Mesenteric fat pad (tissue), 1 donor: ENCODE measurements at regions not wholly inside any gene's neighbourhood (a gene's known extent, or its start where the extent isn't known, plus 50 kb on each side); places are given as distances from the start of the nearest gene placed in this dataset.
"Not testable (repeated sequence)": the region's sequence is repeated elsewhere in the genome, so short reads cannot be mapped to it uniquely, and the experiment has no call there.

Source experiments
- DNase-seq: peaks from one replicate; pipeline ENCODE4 v3.0.0-alpha.2; 2020; ENCODE audit warnings: low spot score
- donor health status: DM: yes; HTN: yes; CAD: no.

- DNase-seq, result no peak
Observed at GRCh38 chr6:4656106-4656505, 120.1 kb upstream of the CDYL start.

- no peak for DNase-seq
Observed at GRCh38 chr6:4655196-4656025, 120.8 kb upstream of the CDYL start.

DNA sequence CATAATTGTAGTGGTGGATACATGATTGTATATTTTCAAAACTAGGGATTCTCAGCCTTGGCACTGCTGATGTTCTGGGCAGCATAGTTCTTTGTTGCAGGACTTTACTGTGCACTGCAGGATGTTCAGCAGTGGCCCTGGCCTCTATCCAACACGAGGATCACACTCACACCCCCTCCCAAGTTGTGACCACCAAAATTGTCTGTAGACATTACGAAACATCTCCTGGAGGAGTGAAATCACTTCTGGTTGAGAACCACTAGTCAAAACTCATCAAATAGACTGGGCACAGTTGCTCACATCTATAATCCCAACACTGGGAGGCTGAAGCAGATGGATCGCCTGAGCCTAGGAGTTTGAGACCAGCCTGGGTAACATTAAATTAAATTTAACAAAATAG, 123.1 kb upstream of the CDYL start:
- no peak for DNase-seq

DNA sequence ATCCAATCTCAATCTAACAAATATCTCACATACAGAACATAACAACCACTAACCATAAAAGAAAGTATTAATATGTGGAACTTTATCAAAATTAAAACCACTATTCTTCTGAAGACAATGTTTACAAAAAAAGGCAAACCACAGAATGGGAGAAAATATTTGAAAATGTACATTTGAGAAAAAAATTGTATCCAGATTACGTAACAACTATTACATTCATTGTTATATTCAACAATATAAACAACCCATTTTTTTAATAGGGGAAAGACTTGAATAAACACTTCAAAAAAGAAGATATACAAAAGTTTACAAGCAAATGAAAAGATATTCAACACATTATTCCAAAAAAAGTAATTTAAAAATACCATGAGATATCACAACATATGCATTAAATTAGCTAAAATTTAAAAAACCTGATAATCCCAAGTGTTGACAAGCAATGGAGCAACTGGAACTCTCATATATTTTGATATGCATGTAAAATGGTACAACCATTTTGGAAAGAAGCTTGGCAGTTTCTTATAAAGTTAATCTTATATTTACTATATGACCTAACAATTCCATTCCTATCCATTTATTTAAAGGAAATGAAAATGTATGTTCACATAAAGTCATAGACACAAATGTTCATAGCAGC, 124.3 kb upstream of the CDYL start:
- DNase-seq, result no peak

DNA sequence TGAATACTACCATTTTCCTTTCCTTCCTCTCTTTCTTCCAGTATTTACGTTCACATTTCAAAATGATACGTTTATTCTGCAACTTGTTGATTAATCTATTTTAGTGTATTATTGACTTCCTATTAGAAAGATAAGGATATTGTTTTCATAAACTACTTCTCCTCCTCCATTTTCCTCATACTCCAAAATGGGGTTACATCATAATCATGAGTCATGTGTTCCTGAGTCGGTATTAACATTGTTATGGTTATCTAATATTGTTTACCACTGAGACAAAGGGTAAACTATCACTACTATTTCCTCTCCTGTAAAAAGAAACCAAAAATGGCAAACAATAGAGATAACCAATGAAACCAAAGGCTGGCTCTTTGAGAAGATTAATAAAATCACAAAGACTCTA, 126.5 kb upstream of the CDYL start:
- no peak for DNase-seq

- DNase-seq, result no peak
Observed at GRCh38 chr6:4647414-4648365, 128.5 kb upstream of the CDYL start.

DNA sequence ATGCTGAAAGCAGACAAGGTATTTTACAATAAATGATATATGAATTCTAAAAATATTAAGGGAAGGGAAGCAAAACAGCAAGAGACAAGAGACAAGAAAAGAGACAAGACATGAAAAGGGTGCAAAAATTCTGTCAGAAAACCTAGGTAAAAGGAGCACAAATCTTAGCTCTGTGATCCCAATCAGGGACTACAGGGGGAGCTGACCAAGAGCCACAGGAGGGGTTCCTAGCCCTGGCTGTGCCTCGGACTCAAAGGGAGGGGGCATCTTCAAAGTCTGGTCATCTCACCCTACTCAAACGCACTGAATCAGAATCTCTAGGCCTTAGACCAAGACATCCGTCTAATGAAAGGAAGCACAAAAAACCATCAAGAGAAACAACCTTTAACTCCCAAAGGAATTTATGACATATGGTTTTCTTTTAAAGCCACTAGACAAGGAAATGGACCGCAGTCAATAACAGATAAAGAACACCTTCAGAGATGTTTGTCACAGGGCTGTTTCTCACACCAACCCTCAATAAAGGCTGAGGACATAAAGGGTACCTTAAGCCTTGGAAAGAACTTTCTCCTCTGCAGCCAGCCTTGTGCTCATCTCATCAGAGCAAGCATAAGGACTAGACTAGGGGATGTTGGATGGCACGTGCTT, 130.4 kb upstream of the CDYL start:
- DNase-seq, result no peak

DNA sequence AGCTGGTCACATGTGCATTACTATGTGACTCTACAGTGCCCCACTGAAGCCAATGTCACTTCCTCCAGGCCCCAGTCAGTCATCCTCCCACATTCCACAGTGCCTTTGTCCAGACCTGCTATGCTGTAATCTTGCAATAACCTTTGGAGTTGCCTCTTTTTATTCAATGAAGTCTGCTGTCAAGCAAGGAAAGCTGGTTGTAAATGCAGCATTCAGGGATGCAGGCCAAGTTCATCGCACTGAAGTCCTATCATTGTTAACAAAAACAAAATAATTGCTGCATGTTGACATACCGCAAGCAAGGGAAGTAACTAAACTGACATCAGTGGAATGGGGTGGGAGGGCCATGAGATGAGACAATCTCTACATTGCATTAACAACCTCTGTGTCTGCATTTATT, 131.2 kb upstream of the CDYL start:
- DNase-seq, result no peak

GRCh38 chr6:4641461-4641860, 134.7 kb upstream of the CDYL start:
- no peak for DNase-seq

GRCh38 chr6:4640139-4640538, 136.1 kb upstream of the CDYL start:
- no peak for DNase-seq

DNA sequence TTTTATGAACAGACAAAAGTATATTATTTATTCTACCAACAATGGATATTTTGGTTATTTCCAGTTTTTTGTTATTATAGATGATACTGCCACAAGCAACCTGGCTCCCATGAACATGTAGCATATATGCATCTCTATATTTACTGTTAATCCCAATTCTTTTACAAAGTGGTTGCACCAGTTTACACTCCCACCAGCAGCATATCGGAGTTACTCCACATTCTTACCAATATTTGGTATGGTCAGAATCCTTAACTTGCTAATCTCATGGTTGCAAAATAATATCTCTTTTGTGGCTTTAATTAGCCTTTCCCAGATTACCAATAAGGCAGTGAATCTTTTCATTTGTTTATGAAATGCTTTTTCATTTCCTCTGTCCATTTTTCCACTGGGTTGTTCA, 137.6 kb upstream of the CDYL start:
- no peak for DNase-seq

DNA sequence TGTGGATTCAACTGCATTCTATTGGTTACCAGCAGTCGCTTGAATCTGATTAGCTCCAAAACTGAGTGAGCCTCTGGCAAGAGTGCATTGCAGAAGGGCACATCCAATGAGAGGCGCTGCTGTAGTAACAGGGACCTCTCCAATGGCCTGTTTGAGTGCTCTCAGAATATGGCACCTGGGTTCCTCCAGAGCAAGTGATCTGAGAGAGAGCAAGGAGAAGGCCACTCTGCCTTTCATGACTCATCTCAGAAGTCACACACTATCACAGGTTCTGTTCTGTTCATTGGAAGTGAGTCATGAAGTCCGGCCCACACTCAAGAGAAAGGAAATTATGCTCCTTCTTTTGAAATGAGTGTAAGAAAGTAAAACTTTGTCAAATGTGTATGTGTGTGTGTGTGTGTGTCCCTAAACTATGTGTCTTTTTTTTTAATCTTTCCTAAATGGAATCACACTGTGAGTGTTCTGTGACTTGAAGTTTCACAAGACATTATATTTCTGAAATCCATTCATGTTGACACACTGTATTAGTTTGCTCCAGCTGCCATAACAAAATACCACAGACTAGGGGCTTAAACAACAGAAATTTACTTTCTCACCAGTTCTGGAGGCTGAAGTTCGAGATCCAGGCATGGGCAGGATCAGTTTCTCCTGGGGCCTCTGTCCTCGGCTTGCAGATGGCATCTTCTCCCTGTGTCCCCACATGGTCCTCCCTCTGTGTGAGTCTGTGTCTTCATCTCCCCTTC, 138.3 kb upstream of the CDYL start:
- no peak for DNase-seq

- DNase-seq, result no peak
Observed at GRCh38 chr6:4636881-4637224, 139.4 kb upstream of the CDYL start.

DNA sequence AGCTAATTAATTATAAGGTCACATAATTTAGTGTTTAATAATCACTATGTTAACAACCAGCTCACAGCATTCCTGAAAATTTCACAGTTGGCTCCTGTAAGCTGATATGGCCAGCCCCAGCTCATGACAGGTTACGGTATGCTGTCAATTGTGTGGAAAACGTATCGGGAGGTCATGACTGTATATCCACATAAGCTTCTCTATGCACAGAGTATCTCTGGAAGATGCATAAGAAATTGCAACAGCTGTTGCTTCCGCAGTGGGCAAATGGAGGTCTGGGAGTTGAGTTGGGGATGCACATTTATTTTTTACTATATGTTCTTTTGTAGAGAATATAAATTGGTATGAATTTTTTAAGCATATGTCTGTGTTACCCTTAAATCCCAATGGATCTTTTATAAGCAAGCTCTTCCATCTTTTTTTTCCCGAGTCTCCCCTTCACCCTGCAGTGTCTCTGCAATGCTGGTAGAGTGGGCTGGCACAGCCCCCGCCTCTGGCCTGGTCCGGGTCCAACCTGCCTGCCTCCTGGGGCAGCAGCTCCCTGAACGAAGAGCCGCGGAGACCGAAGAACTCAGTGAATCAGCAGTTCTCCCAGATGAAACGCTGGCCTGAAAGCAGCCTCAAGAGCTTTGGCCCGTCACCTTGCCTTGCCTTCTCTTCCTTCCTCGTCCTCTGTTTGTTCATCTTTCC, 139.9 kb upstream of the CDYL start:
- DNase-seq, result no peak

DNA sequence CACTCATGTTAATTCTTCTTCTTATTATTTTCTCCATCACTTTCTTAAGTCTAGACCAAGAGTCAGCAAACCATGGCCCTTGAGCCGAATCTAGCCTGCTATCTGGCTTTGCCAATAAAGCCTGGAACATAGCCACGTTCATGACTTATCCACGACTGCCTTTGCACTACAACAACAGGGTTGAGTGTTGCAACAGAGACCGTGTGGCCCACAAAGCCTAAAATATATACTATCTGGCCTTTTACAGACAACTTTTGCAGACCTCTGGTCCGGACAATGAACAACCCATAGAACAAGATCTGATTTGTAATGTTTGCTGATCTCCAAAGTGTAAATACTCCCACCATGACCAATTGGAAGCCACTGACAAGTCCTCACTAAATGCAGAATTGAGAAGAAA, 140.5 kb upstream of the CDYL start:
- no peak for DNase-seq

- DNase-seq, result no peak
Observed at GRCh38 chr6:4632421-4632820, 143.8 kb upstream of the CDYL start.

- not testable (repeated sequence) for DNase-seq
Observed at GRCh38 chr6:4629789-4630188, 146.4 kb upstream of the CDYL start.

DNA sequence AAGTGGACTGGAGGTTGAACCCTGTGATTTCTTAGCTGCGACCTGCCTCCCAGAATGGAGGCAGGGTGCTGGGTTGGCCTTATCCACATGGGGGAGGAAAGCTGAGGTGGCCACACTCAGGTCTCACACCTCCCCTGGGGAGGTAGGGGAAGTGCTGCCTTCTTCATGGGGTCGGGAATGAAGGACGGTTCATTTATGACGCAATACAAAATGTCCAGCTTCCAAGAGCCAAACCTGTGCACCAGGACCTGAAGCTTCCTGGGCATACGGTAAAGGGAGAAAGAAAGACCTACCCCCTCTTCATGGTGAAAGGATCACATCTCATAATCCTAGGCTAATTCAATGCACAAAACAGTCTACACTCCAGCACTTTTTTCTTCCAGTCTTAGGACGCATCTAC, 150.6 kb upstream of the CDYL start:
- no peak for DNase-seq

GRCh38 chr6:4624726-4625125, 151.5 kb upstream of the CDYL start:
- no peak for DNase-seq
